IMR-90 (cell line): ENCODE measurements at regions not wholly inside any gene's neighbourhood (a gene's known extent, or its start where the extent isn't known, plus 50 kb on each side); places are given as distances from the start of the nearest gene placed in this dataset.

ENCODE experiments used
- ATAC-seq: fragments of 200-7000 bp; cut with Tn5 transposase; 2 replicates; pipeline ENCODE4 v1.9.1; 2020; ENCODE audit warnings: low read depth, mild to moderate bottlenecking, moderate library complexity
- BruUV-seq: library from RNA; stranded (reverse); fragments of 400-500 nt; replicated peaks from 2 replicates; lab custom pipeline; 2021; lab: Mats Ljungman, UMichigan
- CTCF ChIA-PET: fragments of 300-600 bp; formaldehyde crosslinking; extraction: SDS; loops from one replicate; lab custom pipeline; 2021; ENCODE audit warnings: antibody characterized with exemption; lab: Yijun Ruan, JAX
- POLR2A ChIA-PET: fragments of 300-600 bp; sonication (Branson Sonifier 250); formaldehyde crosslinking; loops from one replicate; lab custom pipeline; 2022; ENCODE audit warnings: antibody characterized with exemption; ENCODE audit not compliant: unreplicated experiment; lab: Charles Lee
- DNase-seq: peaks from one replicate; pipeline ENCODE4 v3.0.0; 2013
- H2AFZ ChIP-seq: replicated peaks from 2 replicates; pipeline ENCODE3; 2013; ENCODE audit warnings: low read length, mild to moderate bottlenecking; ENCODE audit not compliant: poor library complexity
- H2AK5ac ChIP-seq: 2 replicates; pipeline ENCODE4 v1.6.1; 2013; ENCODE audit warnings: low read depth, low read length, inconsistent platforms
- H2AK9ac ChIP-seq: replicated peaks from 2 replicates; pipeline ENCODE3; 2013; ENCODE audit warnings: mild to moderate bottlenecking, low read depth, low read length, moderate library complexity; ENCODE audit not compliant: poor library complexity
- H2BK120ac ChIP-seq: 2 replicates; pipeline ENCODE4 v1.6.1; 2013; ENCODE audit warnings: low read depth, low read length, inconsistent platforms
- H2BK15ac ChIP-seq: 3 replicates; pipeline ENCODE4 v1.6.1; 2013; ENCODE audit warnings: low read depth, low read length, inconsistent platforms
- H2BK20ac ChIP-seq: 2 replicates; pipeline ENCODE4 v1.6.1; 2013; ENCODE audit warnings: low read depth, mild to moderate bottlenecking, inconsistent platforms, low read length, moderate library complexity
- H2BK5ac ChIP-seq: 2 replicates; pipeline ENCODE4 v1.6.1; 2013; ENCODE audit warnings: mild to moderate bottlenecking, low read depth, low read length, inconsistent platforms; ENCODE audit not compliant: poor library complexity, severe bottlenecking
- H3K14ac ChIP-seq: replicated peaks from 2 replicates; pipeline ENCODE4 v1.6.1; 2013; ENCODE audit warnings: low read depth, low read length, inconsistent platforms
- H3K18ac ChIP-seq: 2 replicates; pipeline ENCODE4 v1.6.1; 2013; ENCODE audit warnings: low read depth, low read length, control low read depth
- H3K23ac ChIP-seq: 2 replicates; pipeline ENCODE4 v1.6.1; 2013; ENCODE audit warnings: low read depth, low read length, inconsistent platforms
- H3K27ac ChIP-seq: 2 replicates; pipeline ENCODE4 v1.5.1; 2013; ENCODE audit warnings: mild to moderate bottlenecking, control low read depth, low read length; ENCODE audit not compliant: insufficient read depth
- H3K27me3 ChIP-seq: 2 replicates; pipeline ENCODE4 v1.6.1; 2013; ENCODE audit warnings: low read length; ENCODE audit not compliant: control insufficient read depth, insufficient read depth
- H3K36me3 ChIP-seq: 2 replicates; pipeline ENCODE4 v1.6.1; 2013; ENCODE audit warnings: low read length, mixed read lengths; ENCODE audit not compliant: control insufficient read depth, insufficient read depth
- H3K4ac ChIP-seq: 2 replicates; pipeline ENCODE4 v1.6.1; 2013; ENCODE audit warnings: low read depth, low read length, inconsistent platforms
- H3K4me1 ChIP-seq: 2 replicates; pipeline ENCODE4 v1.6.1; 2013; ENCODE audit warnings: low read length, mixed read lengths; ENCODE audit not compliant: control insufficient read depth, insufficient read depth
- H3K4me2 ChIP-seq: 2 replicates; pipeline ENCODE4 v1.6.1; 2013; ENCODE audit warnings: low read depth, mild to moderate bottlenecking, control low read depth, low read length, moderate library complexity
- H3K4me3 ChIP-seq: 2 replicates; pipeline ENCODE4 v1.5.1; 2013; ENCODE audit warnings: low read depth, mild to moderate bottlenecking, control low read depth, low read length, moderate library complexity; ENCODE audit not compliant: insufficient read depth
- H3K56ac ChIP-seq: 2 replicates; pipeline ENCODE4 v1.6.1; 2013; ENCODE audit warnings: low read length, inconsistent platforms; ENCODE audit not compliant: insufficient read depth; ENCODE audit errors: extremely low read depth
- H3K79me1 ChIP-seq, 2 experiments: 2 replicates each; pipeline ENCODE4 v1.6.1; 2013; ENCODE audit warnings: low read length in 2 of 2, inconsistent platforms in 1 of 2, low read depth in 1 of 2
- H3K9ac ChIP-seq: 2 replicates; pipeline ENCODE4 v1.6.1; 2013; ENCODE audit warnings: low read depth, low read length, control low read depth
- H3K9me1 ChIP-seq: 2 replicates; pipeline ENCODE4 v1.6.1; 2013; ENCODE audit warnings: low read length, inconsistent platforms; ENCODE audit not compliant: insufficient read depth
- H3K9me3 ChIP-seq: 2 replicates; pipeline ENCODE4 v1.6.1; 2013; ENCODE audit warnings: low read length; ENCODE audit not compliant: control insufficient read depth, insufficient read depth
- H4K20me1 ChIP-seq: 2 replicates; pipeline ENCODE4 v1.6.1; 2013; ENCODE audit warnings: low read length, inconsistent platforms; ENCODE audit not compliant: insufficient read depth
- H4K5ac ChIP-seq: 2 replicates; pipeline ENCODE4 v1.6.1; 2013; ENCODE audit warnings: mild to moderate bottlenecking, low read depth, low read length, control low read depth
- H4K8ac ChIP-seq, 2 experiments: 2 replicates each; pipeline ENCODE4 v1.6.1; 2013; ENCODE audit warnings: low read depth in 2 of 2, low read length in 2 of 2, control low read depth in 1 of 2, inconsistent platforms in 1 of 2
- H4K91ac ChIP-seq: 2 replicates; pipeline ENCODE4 v1.6.1; 2013; ENCODE audit warnings: low read depth, low read length, inconsistent platforms; ENCODE audit not compliant: insufficient read depth
- ELK1 ChIP-seq: fragments of 150-350 bp; IDR thresholded peaks from 2 replicates; pipeline ENCODE4 v1.6.1; 2016; ENCODE audit warnings: low read depth, mild to moderate bottlenecking, low read length, moderate library complexity, borderline replicate concordance
- MXI1 ChIP-seq: IDR thresholded peaks from 2 replicates; pipeline ENCODE4 v1.6.1; 2012; ENCODE audit warnings: low read depth, mild to moderate bottlenecking, low read length, moderate library complexity, borderline replicate concordance
- NFE2L2 ChIP-seq: fragments of 150-350 bp; IDR thresholded peaks from 2 replicates; pipeline ENCODE4 v1.6.1; 2016; ENCODE audit warnings: low read depth, mild to moderate bottlenecking, low read length
- SMC3 ChIP-seq: fragments of 150-350 bp; IDR thresholded peaks from 2 replicates; pipeline ENCODE4 v1.6.1; 2016; ENCODE audit warnings: low read depth, mild to moderate bottlenecking, antibody characterized with exemption, low read length, moderate library complexity
- dilution Hi-C: fragments of 300-500 bp; cut with HindIII; formaldehyde crosslinking; loops from one replicate; pipeline ENCODE4 v1.14.3; 2018; ENCODE audit warnings: low sequenced_read_pairs; ENCODE audit not compliant: unreplicated experiment
- in situ Hi-C: fragments of 300-500 bp; cut with MboI; formaldehyde crosslinking; loops from 3 replicates; pipeline ENCODE4 v1.14.3; 2019; ENCODE audit warnings: low sequenced_read_pairs, inconsistent platforms, mixed read lengths
- intact Hi-C: fragments of 100-400 bp; cut with micrococcal nuclease; formaldehyde crosslinking; loops from 2 replicates; pipeline ENCODE4 v1.10.0; 2022

GRCh38 chr2:220394433-220394832 is 767.0 kb downstream of the SLC4A3 start:
- DNase-seq (peak; percentile 58), ATAC-seq (no peak)
- H2BK5ac ChIP-seq = no peak overlapping the region
- H3K36me3 ChIP-seq = no peaks in the 10 kb centered on the region
- no peak overlapping the region for H3K23ac ChIP-seq
- H3K9ac ChIP-seq = no peak overlapping the region
- H2AK5ac ChIP-seq = no peak overlapping the region
- in situ Hi-C loops (no loop called here), dilution Hi-C loops (no loop called here), intact Hi-C loops (no loop called here)
- H2AK9ac ChIP-seq = no peak overlapping the region
- no peaks in the 10 kb centered on the region; the same call in 1 of the 2 replicates for H3K9me1 ChIP-seq
- H2BK15ac ChIP-seq = 0 out of 3 replicates have a peak overlapping the region, but pooled peaks have one; percentile 14
- no peaks in the 10 kb centered on the region for H3K9me3 ChIP-seq
- H4K91ac ChIP-seq = 0 out of 2 replicates have a peak overlapping the region, but pooled peaks have one; percentile 11
- no TSS peak for BruUV-seq
- H3K27ac ChIP-seq = no peak overlapping the region
- no peak overlapping the region for H3K4me2 ChIP-seq
- H3K4me3 ChIP-seq = no peak overlapping the region
- no peak overlapping the region for H3K14ac ChIP-seq
- H3K79me1 ChIP-seq = no peaks in the 10 kb centered on the region
- H3K56ac ChIP-seq = no peak overlapping the region
- POLR2A ChIA-PET = no interaction called here
- no peaks in the 10 kb centered on the region for H3K27me3 ChIP-seq
- H4K20me1 ChIP-seq = no peaks in the 10 kb centered on the region
- no peak overlapping the region for H4K5ac ChIP-seq
- no peak overlapping the region for H2BK120ac ChIP-seq
- no peak overlapping the region for H4K8ac ChIP-seq
- H2BK20ac ChIP-seq = no peak overlapping the region
- TF ChIP-seq NFE2L2 = no peak
- TF ChIP-seq SMC3 = no peak
- no peak for TF ChIP-seq ELK1
- no peak for TF ChIP-seq MXI1
- no peak overlapping the region for H2AFZ ChIP-seq
- no peak overlapping the region for H3K4ac ChIP-seq
- H3K4me1 ChIP-seq = no peaks in the 10 kb centered on the region
- CTCF ChIA-PET = interaction anchor here (0.6 kb wide), 1 partner anchor 13 kb away, joined by 5 read pairs; no protein-coding TSS in a partner anchor
- H3K18ac ChIP-seq = no peak overlapping the region
